C4-2B (cell line): ENCODE measurements at regions not wholly inside any gene's neighbourhood (a gene's known extent, or its start where the extent isn't known, plus 50 kb on each side); places are given as distances from the start of the nearest gene placed in this dataset.

Experiments used
- ZFX ChIP-seq: fragments of 450-650 bp; IDR thresholded peaks from 2 replicates; pipeline ENCODE4 v1.6.1; 2017
- TF ChIP-seq, protein P1 (sequence below): fragments of 450-650 bp; conservative IDR thresholded peaks from 2 replicates; pipeline ENCODE4 v1.5.1; 2017; ENCODE audit warnings: mild to moderate bottlenecking

DNA sequence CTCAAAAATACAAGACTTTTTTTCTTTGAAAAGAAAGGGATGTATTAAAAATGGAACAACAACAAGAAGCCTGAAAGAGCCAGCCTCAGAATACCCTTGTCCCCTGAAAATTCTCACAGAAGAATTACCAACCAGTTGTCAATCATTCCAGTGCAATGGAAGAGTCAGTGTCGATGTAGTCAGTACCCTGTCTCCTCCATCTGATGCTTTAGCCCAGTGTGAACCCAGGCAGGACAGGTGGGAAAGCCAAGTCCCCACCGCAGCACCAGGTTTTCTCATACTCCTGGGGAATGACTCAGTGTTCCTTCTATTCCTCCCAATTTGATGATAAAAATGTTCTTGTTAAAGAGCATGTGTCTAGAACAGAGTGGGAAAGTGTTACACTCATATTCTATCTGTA is 332.0 kb upstream of the CHAC2 start:
- TF ChIP-seq, protein P1, sequence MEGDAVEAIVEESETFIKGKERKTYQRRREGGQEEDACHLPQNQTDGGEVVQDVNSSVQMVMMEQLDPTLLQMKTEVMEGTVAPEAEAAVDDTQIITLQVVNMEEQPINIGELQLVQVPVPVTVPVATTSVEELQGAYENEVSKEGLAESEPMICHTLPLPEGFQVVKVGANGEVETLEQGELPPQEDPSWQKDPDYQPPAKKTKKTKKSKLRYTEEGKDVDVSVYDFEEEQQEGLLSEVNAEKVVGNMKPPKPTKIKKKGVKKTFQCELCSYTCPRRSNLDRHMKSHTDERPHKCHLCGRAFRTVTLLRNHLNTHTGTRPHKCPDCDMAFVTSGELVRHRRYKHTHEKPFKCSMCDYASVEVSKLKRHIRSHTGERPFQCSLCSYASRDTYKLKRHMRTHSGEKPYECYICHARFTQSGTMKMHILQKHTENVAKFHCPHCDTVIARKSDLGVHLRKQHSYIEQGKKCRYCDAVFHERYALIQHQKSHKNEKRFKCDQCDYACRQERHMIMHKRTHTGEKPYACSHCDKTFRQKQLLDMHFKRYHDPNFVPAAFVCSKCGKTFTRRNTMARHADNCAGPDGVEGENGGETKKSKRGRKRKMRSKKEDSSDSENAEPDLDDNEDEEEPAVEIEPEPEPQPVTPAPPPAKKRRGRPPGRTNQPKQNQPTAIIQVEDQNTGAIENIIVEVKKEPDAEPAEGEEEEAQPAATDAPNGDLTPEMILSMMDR, result no peak
- no peak for TF ChIP-seq ZFX
